CD14-positive monocyte (primary cell): ENCODE measurements at regions not wholly inside any gene's neighbourhood (a gene's known extent, or its start where the extent isn't known, plus 50 kb on each side); places are given as distances from the start of the nearest gene placed in this dataset.

Experiments used
- DNase-seq, 3 donors: peaks; one replicate each; pipeline ENCODE4 v3.0.0-alpha.2; 2011 to 2022
- H2AFZ ChIP-seq: 2 replicates; pipeline ENCODE4 v1.6.0; 2012; ENCODE audit warnings: mild to moderate bottlenecking, low read depth, low read length, inconsistent platforms; ENCODE audit not compliant: insufficient read depth, poor library complexity, severe bottlenecking
- H3K27ac ChIP-seq, 2 donors: 1 replicate in 1 of 2; 2 replicates in 1 of 2; pipeline ENCODE4 v1.5.1; 2012 to 2013; ENCODE audit warnings: low read length in 2 of 2, control low read depth in 1 of 2, inconsistent platforms in 1 of 2, low read depth in 1 of 2, mild to moderate bottlenecking in 1 of 2
- H3K27me3 ChIP-seq, 2 donors: one replicate each; pipeline versions ENCODE4 v1.6.0 to v1.6.1; 2011 to 2013; ENCODE audit warnings: low read length in 2 of 2; ENCODE audit not compliant: control insufficient read depth in 2 of 2, insufficient read depth in 2 of 2
- H3K36me3 ChIP-seq, 2 donors: replicated peaks in 1 of 2; 1 replicate in 1 of 2; 2 replicates in 1 of 2; pipeline versions ENCODE4 v1.5.1 to v1.6.1; 2012 to 2013; ENCODE audit warnings: low read length in 2 of 2, control low read depth in 1 of 2, inconsistent platforms in 1 of 2, mild to moderate bottlenecking in 1 of 2; ENCODE audit not compliant: insufficient read depth in 2 of 2, control insufficient read depth in 1 of 2
- H3K4me1 ChIP-seq, 2 donors: 1 replicate in 1 of 2; 2 replicates in 1 of 2; pipeline versions ENCODE4 v1.5.1 to v1.6.1; 2012 to 2013; ENCODE audit warnings: low read length in 2 of 2, control low read depth in 1 of 2, inconsistent platforms in 1 of 2, mild to moderate bottlenecking in 1 of 2, moderate library complexity in 1 of 2; ENCODE audit not compliant: insufficient read depth in 2 of 2, control insufficient read depth in 1 of 2
- H3K4me2 ChIP-seq: replicated peaks from 2 replicates; pipeline ENCODE3; 2012; ENCODE audit warnings: low read length, moderate library complexity, mild to moderate bottlenecking; ENCODE audit not compliant: poor library complexity, severe bottlenecking; ENCODE audit errors: extremely low read depth
- H3K4me3 ChIP-seq, 3 experiments: fragments of 200-600 bp in 1 of 3; sonication (generic) in 1 of 3; replicated peaks in 1 of 3; 1 replicate in 2 of 3; 2 replicates in 1 of 3; pipeline ENCODE4 v1.5.1; 2011 to 2013; ENCODE audit warnings: low read length in 3 of 3, mild to moderate bottlenecking in 3 of 3, control low read depth in 2 of 3, low read depth in 2 of 3, inconsistent platforms in 1 of 3, moderate library complexity in 1 of 3
- H3K79me2 ChIP-seq: 2 replicates; pipeline ENCODE4 v1.6.0; 2012; ENCODE audit warnings: mild to moderate bottlenecking, control low read depth, inconsistent platforms, low read length, moderate library complexity; ENCODE audit not compliant: insufficient read depth
- H3K9ac ChIP-seq: 2 replicates; pipeline ENCODE4 v1.6.0; 2017; ENCODE audit warnings: low read length, mild to moderate bottlenecking; ENCODE audit not compliant: insufficient read depth, poor library complexity, severe bottlenecking
- H3K9me3 ChIP-seq, 2 donors: replicated peaks in 1 of 2; 1 replicate in 1 of 2; 2 replicates in 1 of 2; pipeline versions ENCODE4 v1.5.1 to v1.6.1; 2012 to 2013; ENCODE audit warnings: low read length in 2 of 2, control low read depth in 1 of 2; ENCODE audit not compliant: control insufficient read depth in 1 of 2, insufficient read depth in 1 of 2
- H4K20me1 ChIP-seq: 2 replicates; pipeline ENCODE4 v1.6.0; 2012; ENCODE audit warnings: mild to moderate bottlenecking, low read length, control low read depth, moderate library complexity; ENCODE audit not compliant: insufficient read depth
- H3K27ac Mint-ChIP-seq, 7 donors: one replicate each; pipeline ENCODE4 v1.8.0; 2020; ENCODE audit warnings: mild to moderate bottlenecking in 7 of 7, mixed read lengths in 7 of 7, moderate library complexity in 6 of 7, inconsistent platforms in 2 of 7
- H3K27me3 Mint-ChIP-seq, 3 donors: one replicate each; pipeline ENCODE4 v1.8.0; 2021 to 2022; ENCODE audit warnings: low read depth in 3 of 3, mild to moderate bottlenecking in 3 of 3, mixed read lengths in 3 of 3, moderate library complexity in 3 of 3, inconsistent platforms in 1 of 3
- H3K36me3 Mint-ChIP-seq, 2 donors: one replicate each; pipeline ENCODE4 v1.8.0; 2020; ENCODE audit warnings: mixed read lengths in 2 of 2, inconsistent platforms in 1 of 2, mild to moderate bottlenecking in 1 of 2
- H3K4me1 Mint-ChIP-seq: one replicate; pipeline ENCODE4 v1.8.0; 2020; ENCODE audit warnings: mild to moderate bottlenecking, mixed read lengths
- H3K4me3 Mint-ChIP-seq, 2 donors: one replicate each; pipeline ENCODE4 v1.8.0; 2020; ENCODE audit warnings: mild to moderate bottlenecking in 2 of 2, mixed read lengths in 2 of 2, moderate library complexity in 1 of 2
- H3K9me3 Mint-ChIP-seq, 7 donors: one replicate each; pipeline ENCODE4 v1.8.0; 2020 to 2022; ENCODE audit warnings: mixed read lengths in 7 of 7, mild to moderate bottlenecking in 6 of 7, moderate library complexity in 6 of 7, inconsistent platforms in 2 of 7
- WGBS: methylation state at CpG from one replicate; pipeline ENCODE4 v1.1.5; 2013; ENCODE audit warnings: missing lambda C conversion rate; ENCODE audit not compliant: insufficient coverage; 5-methylcytosine and 5-hydroxymethylcytosine counted together
- intact Hi-C, 2 donors: fragments of 100-400 bp; cut with micrococcal nuclease; formaldehyde crosslinking; loops; one replicate each; pipeline versions ENCODE4 v1.15.0 to v1.15.1; 2023
- TF ChIP-seq, protein P1 (sequence below): fragments of 200-600 bp; IDR thresholded peaks from one replicate; pipeline ENCODE4 v1.8.0; 2022; ENCODE audit warnings: antibody characterized with exemption, mild to moderate bottlenecking

DNA sequence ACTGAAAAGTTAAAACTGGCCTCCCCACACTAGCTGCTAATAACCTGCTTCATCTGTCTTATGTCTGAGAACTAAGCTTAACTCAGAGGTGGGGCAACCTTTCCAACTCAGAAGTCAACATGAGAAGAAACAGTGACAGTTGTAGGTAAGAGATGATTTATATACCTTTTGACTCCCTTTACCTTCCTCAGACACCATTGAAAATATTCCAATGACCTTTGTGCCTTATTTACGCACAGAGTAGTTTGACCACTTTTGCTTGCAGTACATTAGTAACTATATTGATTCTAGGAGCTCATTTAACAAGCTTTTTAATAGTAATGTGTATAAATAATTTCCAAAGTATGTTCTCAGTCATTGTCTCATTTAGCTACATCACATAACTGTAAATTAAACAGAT is 77.6 kb downstream of the ALX1 start:
- Histone ChIP-seq H3K9me3 (no peaks in the 10 kb centered on the region), H3K27me3 (no peaks in the 10 kb centered on the region), H3K4me1 (no peaks in the 10 kb centered on the region), H3K4me3 (no peak overlapping the region), H3K79me2 (no peaks in the 10 kb centered on the region), H3K4me2 (no peak overlapping the region), H3K9ac (no peak overlapping the region), H3K36me3 (no peaks in the 10 kb centered on the region), H2AFZ (no peak overlapping the region), H4K20me1 (no peaks in the 10 kb centered on the region), H3K27ac (no peak overlapping the region)
- Mint-ChIP-seq H3K9me3 (peaks cover 0 to 2% (median 0%) of the 10 kb centered on the region in 7 donors), H3K4me3 (no peak overlapping the region), H3K4me1 (no peaks in the 10 kb centered on the region), H3K27ac (no peak overlapping the region), H3K27me3 (peaks cover 0 to 3% (median 2%) of the 10 kb centered on the region in 3 donors), H3K36me3 (no peaks in the 10 kb centered on the region)
- TF ChIP-seq, protein P1, sequence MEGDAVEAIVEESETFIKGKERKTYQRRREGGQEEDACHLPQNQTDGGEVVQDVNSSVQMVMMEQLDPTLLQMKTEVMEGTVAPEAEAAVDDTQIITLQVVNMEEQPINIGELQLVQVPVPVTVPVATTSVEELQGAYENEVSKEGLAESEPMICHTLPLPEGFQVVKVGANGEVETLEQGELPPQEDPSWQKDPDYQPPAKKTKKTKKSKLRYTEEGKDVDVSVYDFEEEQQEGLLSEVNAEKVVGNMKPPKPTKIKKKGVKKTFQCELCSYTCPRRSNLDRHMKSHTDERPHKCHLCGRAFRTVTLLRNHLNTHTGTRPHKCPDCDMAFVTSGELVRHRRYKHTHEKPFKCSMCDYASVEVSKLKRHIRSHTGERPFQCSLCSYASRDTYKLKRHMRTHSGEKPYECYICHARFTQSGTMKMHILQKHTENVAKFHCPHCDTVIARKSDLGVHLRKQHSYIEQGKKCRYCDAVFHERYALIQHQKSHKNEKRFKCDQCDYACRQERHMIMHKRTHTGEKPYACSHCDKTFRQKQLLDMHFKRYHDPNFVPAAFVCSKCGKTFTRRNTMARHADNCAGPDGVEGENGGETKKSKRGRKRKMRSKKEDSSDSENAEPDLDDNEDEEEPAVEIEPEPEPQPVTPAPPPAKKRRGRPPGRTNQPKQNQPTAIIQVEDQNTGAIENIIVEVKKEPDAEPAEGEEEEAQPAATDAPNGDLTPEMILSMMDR: no peak
- intact Hi-C loops: no loop called here
- no peak for DNase-seq
- WGBS: no CpG with 5 or more reads among the region's 1 CpG

DNA sequence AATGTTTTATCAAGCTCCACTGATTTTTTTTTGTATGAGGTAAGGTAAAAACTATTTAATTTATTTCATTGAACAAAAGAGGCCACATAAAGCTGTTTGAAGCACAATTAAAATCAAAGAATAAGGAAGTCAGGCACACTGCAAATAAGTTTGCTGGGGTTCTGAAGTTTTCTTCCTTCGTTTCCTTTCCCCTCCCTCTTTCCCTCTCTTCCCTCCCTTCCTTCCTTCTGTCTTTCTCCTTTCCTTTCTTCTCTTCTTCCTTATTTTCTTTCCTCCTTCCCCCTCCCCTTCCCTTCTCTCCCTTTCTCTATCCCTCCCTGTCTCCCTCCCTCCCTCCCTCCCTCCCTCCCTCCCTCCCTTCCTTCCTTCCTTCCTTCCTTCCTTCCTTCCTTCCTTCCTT is 78.7 kb downstream of the ALX1 start:
- no peak overlapping the region for H3K4me2 ChIP-seq
- H3K4me3 ChIP-seq: no peak overlapping the region
- Mint-ChIP-seq H3K4me3 (no peak overlapping the region), H3K36me3 (no peaks in the 10 kb centered on the region), H3K27me3 (peaks cover 0 to 3% (median 2%) of the 10 kb centered on the region in 3 donors), H3K4me1 (no peaks in the 10 kb centered on the region), H3K9me3 (peaks cover 0 to 2% (median 0%) of the 10 kb centered on the region in 7 donors), H3K27ac (no peak overlapping the region)
- H3K4me1 ChIP-seq: no peaks in the 10 kb centered on the region
- intact Hi-C loops: no loop called here
- no peaks in the 10 kb centered on the region for H3K9me3 ChIP-seq
- no peak overlapping the region for H3K9ac ChIP-seq
- H2AFZ ChIP-seq: no peak overlapping the region
- no peaks in the 10 kb centered on the region for H3K79me2 ChIP-seq
- DNase-seq: no peak
- no peak overlapping the region for H3K27ac ChIP-seq
- no peaks in the 10 kb centered on the region for H3K36me3 ChIP-seq
- TF ChIP-seq, protein P1: no peak
- WGBS: no CpG with 5 or more reads among the region's 1 CpG
- H4K20me1 ChIP-seq: no peaks in the 10 kb centered on the region
- H3K27me3 ChIP-seq: no peaks in the 10 kb centered on the region
